ENCODE measurements at regions not wholly inside any gene's neighbourhood (a gene's known extent, or its start where the extent isn't known, plus 50 kb on each side); places are given as distances from the start of the nearest gene placed in this dataset.

DNA sequence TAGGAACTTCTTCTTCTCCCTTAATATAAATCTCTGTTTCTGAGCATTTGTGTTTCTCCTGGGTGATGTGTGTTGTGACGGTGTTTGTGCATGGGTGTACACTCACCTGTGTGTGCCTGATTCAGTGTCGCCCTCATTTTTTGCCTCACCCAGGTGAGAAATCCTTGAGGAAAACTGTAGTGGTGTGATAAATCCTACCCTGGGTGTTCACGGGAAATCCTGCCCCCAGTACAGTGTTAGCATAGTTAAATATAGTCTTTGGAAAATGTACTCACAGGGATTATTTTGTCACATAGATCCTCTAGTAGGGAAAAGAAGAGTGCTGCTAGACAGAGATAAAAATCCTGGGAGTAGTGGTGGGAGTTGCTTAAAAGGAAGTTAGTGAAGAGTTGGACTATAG lies 291.9 kb upstream of the PITX2 start:
- no peak overlapping the region for H3K4me3 ChIP-seq (ENCODE audit: insufficient read depth, low read length, poor library complexity, severe bottlenecking)
- no peaks in the 10 kb centered on the region for H3K9me2 ChIP-seq (replicated peaks; ENCODE audit: insufficient read depth, low read length)
- no peaks in the 10 kb centered on the region for H4K20me1 ChIP-seq (ENCODE audit: low read depth, low read length)
- no peaks in the 10 kb centered on the region for H3K79me2 ChIP-seq (ENCODE audit: insufficient read depth, low read length)
- H3K9ac ChIP-seq (ENCODE audit: low read length) = no peak overlapping the region
- H3K27me3 ChIP-seq (ENCODE audit: low read length) = no peaks in the 10 kb centered on the region
- H3K9me3 ChIP-seq (ENCODE audit: insufficient read depth, low read length) = no peaks in the 10 kb centered on the region
- H3K36me3 ChIP-seq (ENCODE audit: low read length) = no peaks in the 10 kb centered on the region
- TF ChIP-seq, protein P1, sequence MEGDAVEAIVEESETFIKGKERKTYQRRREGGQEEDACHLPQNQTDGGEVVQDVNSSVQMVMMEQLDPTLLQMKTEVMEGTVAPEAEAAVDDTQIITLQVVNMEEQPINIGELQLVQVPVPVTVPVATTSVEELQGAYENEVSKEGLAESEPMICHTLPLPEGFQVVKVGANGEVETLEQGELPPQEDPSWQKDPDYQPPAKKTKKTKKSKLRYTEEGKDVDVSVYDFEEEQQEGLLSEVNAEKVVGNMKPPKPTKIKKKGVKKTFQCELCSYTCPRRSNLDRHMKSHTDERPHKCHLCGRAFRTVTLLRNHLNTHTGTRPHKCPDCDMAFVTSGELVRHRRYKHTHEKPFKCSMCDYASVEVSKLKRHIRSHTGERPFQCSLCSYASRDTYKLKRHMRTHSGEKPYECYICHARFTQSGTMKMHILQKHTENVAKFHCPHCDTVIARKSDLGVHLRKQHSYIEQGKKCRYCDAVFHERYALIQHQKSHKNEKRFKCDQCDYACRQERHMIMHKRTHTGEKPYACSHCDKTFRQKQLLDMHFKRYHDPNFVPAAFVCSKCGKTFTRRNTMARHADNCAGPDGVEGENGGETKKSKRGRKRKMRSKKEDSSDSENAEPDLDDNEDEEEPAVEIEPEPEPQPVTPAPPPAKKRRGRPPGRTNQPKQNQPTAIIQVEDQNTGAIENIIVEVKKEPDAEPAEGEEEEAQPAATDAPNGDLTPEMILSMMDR (IDR thresholded peaks at IDR 0.05; ENCODE audit: insufficient read depth, low read length, poor library complexity, severe bottlenecking) = no peak
- TF ChIP-seq EZH2phosphoT487 (conservative IDR thresholded peaks at IDR 0.05; ENCODE audit: low read length) = no peak
- no peaks in the 10 kb centered on the region for H3F3A ChIP-seq (ENCODE audit: insufficient read depth)
- no peak overlapping the region for H3K27ac ChIP-seq (ENCODE audit: low read depth, low read length)
- no peak overlapping the region for H3K4me2 ChIP-seq (ENCODE audit: low read depth, low read length, poor library complexity, severe bottlenecking)
- no peak overlapping the region for H2AFZ ChIP-seq (ENCODE audit: low read depth, low read length, severe bottlenecking)

DNA sequence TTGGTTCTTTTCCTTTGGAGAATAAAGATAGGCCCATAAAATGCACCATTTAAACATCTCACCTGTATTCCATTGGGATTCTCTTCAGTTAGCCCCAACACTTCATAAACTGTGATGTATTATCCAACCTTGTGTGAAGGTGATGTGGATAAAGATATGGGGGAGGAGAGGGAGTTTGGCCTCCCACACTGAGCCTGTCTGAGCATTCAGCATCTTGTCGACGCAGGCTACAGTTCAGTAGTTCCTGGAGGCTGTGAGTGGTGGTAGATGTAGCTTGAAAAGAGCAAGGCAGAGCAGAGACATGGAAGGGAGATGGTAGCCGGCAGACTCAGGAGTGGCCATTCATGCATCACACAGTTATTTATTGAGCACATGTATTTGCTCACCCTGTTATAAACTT lies 292.4 kb upstream of the PITX2 start:
- Histone ChIP-seq H3F3A (ENCODE audit: insufficient read depth) (no peaks in the 10 kb centered on the region), H3K9ac (ENCODE audit: low read length) (no peak overlapping the region), H3K36me3 (ENCODE audit: low read length) (no peaks in the 10 kb centered on the region), H3K4me3 (ENCODE audit: insufficient read depth, low read length, poor library complexity, severe bottlenecking) (no peak overlapping the region), H3K9me2 (replicated peaks; ENCODE audit: insufficient read depth, low read length) (no peaks in the 10 kb centered on the region), H3K79me2 (ENCODE audit: insufficient read depth, low read length) (no peaks in the 10 kb centered on the region), H3K9me3 (ENCODE audit: insufficient read depth, low read length) (no peaks in the 10 kb centered on the region), H3K27ac (ENCODE audit: low read depth, low read length) (no peak overlapping the region), H4K20me1 (ENCODE audit: low read depth, low read length) (no peaks in the 10 kb centered on the region), H2AFZ (ENCODE audit: low read depth, low read length, severe bottlenecking) (no peak overlapping the region), H3K4me2 (ENCODE audit: low read depth, low read length, poor library complexity, severe bottlenecking) (no peak overlapping the region), H3K27me3 (ENCODE audit: low read length) (no peaks in the 10 kb centered on the region)
- TF ChIP-seq, protein P1 (IDR thresholded peaks at IDR 0.05; ENCODE audit: insufficient read depth, low read length, poor library complexity, severe bottlenecking) = no peak
- no peak for TF ChIP-seq EZH2phosphoT487 (conservative IDR thresholded peaks at IDR 0.05; ENCODE audit: low read length)

DNA sequence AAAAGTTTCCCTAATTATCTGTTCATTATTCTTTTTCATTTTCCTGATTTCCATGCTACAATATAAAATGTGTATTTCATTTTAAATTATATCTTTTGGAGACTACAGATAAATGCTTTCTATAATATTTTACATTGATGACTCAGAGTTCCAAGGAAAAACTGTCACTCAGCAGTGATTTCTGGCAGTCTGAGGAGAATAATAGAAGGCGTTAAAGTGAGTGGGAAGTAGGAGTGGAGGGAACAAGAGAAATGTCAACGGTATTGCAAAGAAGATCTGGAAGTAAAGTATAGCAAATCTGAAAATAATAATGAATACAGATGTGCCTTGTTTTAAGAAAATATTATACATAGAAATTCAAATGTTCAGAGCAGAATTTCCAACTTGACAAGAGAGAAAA lies 293.6 kb upstream of the PITX2 start:
- H3K79me2 ChIP-seq (ENCODE audit: insufficient read depth, low read length) = no peaks in the 10 kb centered on the region
- H3K27me3 ChIP-seq (ENCODE audit: low read length) = no peaks in the 10 kb centered on the region
- no peak overlapping the region for H3K4me3 ChIP-seq (ENCODE audit: insufficient read depth, low read length, poor library complexity, severe bottlenecking)
- no peaks in the 10 kb centered on the region for H3F3A ChIP-seq (ENCODE audit: insufficient read depth)
- no peaks in the 10 kb centered on the region for H3K9me3 ChIP-seq (ENCODE audit: insufficient read depth, low read length)
- no peaks in the 10 kb centered on the region for H4K20me1 ChIP-seq (ENCODE audit: low read depth, low read length)
- no peak overlapping the region for H3K9ac ChIP-seq (ENCODE audit: low read length)
- H3K27ac ChIP-seq (ENCODE audit: low read depth, low read length) = no peak overlapping the region
- H2AFZ ChIP-seq (ENCODE audit: low read depth, low read length, severe bottlenecking) = no peak overlapping the region
- no peaks in the 10 kb centered on the region for H3K9me2 ChIP-seq (replicated peaks; ENCODE audit: insufficient read depth, low read length)
- no peaks in the 10 kb centered on the region for H3K36me3 ChIP-seq (ENCODE audit: low read length)
- TF ChIP-seq, protein P1 (IDR thresholded peaks at IDR 0.05; ENCODE audit: insufficient read depth, low read length, poor library complexity, severe bottlenecking) = no peak
- no peak for TF ChIP-seq EZH2phosphoT487 (conservative IDR thresholded peaks at IDR 0.05; ENCODE audit: low read length)
- H3K4me2 ChIP-seq (ENCODE audit: low read depth, low read length, poor library complexity, severe bottlenecking) = no peak overlapping the region

DNA sequence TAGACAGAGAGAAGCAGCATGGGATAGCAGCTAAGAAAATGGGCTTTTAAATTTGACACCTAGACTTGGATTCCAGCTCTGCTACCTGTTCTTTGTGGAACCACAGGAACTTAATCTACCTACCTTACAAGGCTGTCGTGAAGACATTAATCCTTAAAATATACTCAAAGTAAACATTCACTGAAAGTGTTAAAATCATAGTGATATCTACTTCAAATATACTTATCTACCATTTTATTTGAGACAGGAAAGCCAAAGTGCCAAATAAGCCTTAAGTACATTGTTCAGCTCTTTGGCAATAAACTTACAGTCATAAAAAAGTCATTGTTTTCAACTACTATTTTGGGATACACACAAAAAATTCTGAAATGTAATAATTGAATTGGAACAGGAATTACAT lies 295.0 kb upstream of the PITX2 start:
- H3K36me3 ChIP-seq (ENCODE audit: low read length) = no peaks in the 10 kb centered on the region
- no peaks in the 10 kb centered on the region for H3F3A ChIP-seq (ENCODE audit: insufficient read depth)
- H3K79me2 ChIP-seq (ENCODE audit: insufficient read depth, low read length) = no peaks in the 10 kb centered on the region
- no peaks in the 10 kb centered on the region for H3K9me3 ChIP-seq (ENCODE audit: insufficient read depth, low read length)
- H3K9me2 ChIP-seq (replicated peaks; ENCODE audit: insufficient read depth, low read length) = no peaks in the 10 kb centered on the region
- no peak overlapping the region for H3K4me3 ChIP-seq (ENCODE audit: insufficient read depth, low read length, poor library complexity, severe bottlenecking)
- no peak overlapping the region for H3K27ac ChIP-seq (ENCODE audit: low read depth, low read length)
- H3K27me3 ChIP-seq (ENCODE audit: low read length) = no peaks in the 10 kb centered on the region
- H2AFZ ChIP-seq (ENCODE audit: low read depth, low read length, severe bottlenecking) = no peak overlapping the region
- no peak overlapping the region for H3K4me2 ChIP-seq (ENCODE audit: low read depth, low read length, poor library complexity, severe bottlenecking)
- no peaks in the 10 kb centered on the region for H4K20me1 ChIP-seq (ENCODE audit: low read depth, low read length)
- H3K9ac ChIP-seq (ENCODE audit: low read length) = no peak overlapping the region
- no peak for TF ChIP-seq EZH2phosphoT487 (conservative IDR thresholded peaks at IDR 0.05; ENCODE audit: low read length)
- TF ChIP-seq, protein P1 (IDR thresholded peaks at IDR 0.05; ENCODE audit: insufficient read depth, low read length, poor library complexity, severe bottlenecking) = no peak
